Stimulated activated CD8-positive, alpha-beta memory T cell treated with anti-CD3 and anti-CD28 coated beads, Interleukin-2, amount 100 ng/mL, for 48 hours (primary cell): ENCODE measurements at regions not wholly inside any gene's neighbourhood (a gene's known extent, or its start where the extent isn't known, plus 50 kb on each side); places are given as distances from the start of the nearest gene placed in this dataset.

ENCODE experiments used
- DNase-seq, 2 donors: peaks; one replicate each; pipeline ENCODE4 v3.0.0-alpha.2; 2020; ENCODE audit warnings: low read depth in 2 of 2

DNA sequence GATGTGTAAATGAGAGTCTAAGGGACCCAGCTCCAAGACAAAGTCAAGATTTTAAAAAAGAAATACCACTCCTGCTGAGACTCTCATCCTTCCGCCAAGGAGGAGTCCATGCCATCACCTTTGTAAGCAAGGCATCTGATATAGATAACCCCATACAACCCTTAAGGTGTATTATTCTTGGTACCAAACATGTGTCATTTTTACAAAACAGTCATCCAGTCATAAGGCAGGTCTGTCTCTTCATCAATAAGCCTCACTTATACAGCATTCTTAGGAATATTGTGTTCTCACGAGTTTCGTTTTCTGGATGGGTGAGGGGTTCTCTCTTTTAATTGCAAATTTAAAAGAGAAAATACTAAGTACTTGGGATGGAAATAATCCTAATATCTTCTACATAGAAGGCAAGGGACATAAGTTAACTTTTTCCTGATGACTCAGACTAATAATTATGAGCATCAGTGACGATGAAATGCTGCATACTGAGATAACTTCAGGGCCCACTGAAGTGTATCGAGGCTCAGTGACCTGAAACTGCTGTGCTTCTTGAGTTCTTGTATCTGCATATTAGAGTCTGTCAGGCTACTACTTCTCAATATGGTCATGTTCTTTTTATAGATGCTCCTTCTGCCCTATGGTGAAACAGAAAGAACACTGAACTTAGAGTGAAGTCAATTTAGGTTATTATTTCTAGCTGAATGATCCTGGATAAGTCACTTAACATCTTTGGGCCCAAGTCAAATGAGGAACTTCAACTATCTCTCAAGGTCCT lies 166.6 kb downstream of the KLF12 start:
- DNase-seq = no peak

DNA sequence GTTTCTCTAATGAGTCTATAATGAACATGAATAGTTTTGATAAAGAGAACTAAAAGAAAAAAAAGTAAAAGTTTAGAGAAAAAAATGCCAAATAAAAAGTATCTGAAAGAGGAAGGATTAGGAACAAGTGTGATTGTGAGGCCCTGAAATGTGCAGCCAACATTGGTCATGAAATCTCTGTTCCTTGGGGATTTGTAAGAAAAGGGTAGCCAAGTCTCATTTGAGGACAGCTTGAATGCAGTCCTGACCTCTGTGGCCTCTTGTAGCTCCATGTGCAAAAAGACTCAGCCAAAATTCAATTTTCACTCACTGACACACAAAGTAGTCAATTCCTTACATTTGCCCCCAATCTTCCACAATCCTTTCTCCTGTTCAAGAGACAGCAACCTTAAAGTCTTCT lies 167.9 kb downstream of the KLF12 start:
- DNase-seq = no peak

DNA sequence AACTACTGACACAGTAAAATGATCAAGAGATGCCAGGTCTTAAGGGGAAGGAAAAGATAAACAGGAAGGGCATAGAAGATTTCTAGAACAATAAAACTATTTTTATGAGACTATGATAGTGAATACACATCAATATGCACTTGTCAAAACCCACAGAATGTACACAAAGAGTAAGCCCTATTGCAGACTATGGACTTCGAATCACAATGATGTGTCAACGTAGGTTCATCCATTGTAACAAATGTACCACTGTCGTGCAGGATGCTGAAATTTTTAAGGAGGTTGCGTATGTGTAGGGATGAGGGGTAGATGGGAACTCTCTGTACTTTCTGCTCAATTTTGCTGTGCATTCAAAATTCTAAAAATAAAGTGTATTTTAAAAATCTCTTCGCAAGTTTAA lies 171.9 kb downstream of the KLF12 start:
- DNase-seq = no peak

DNA sequence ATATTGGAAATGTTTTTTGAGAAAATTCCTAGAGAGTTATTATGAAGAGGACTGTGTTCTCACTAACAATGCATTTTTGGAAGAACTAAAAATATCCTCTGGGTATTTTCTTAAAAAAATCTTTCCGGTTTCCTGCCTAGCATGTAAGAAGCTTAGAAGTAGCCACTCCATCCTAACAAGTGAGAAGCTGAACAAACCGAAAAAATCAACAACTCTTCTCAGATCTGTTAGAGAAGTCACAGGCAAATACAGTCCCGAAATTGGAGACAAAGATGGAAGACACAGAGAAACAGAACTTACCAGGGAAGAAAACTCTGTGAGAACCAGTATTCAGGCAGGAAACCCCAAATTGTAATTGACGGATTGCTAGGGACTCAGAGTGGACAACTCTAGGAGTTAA lies 173.0 kb downstream of the KLF12 start:
- DNase-seq = no peak

DNA sequence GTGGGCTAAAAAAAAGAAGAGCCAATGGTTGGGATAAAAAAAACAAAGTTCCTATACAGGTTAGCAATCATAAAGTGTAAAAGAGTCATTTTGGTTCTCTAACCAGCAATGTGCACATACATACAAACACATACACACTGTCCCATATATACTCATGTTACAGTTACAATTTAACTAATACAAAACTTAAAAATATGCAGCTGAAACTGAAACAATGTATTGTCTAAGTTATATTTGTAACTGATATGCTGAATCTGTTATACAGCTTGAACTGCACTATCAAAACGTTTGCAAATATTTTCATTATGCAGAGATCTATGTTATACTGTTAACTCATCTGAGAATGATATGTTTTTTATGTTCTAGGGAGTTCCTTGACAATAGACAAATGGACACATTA lies 173.7 kb downstream of the KLF12 start:
- no peak for DNase-seq

DNA sequence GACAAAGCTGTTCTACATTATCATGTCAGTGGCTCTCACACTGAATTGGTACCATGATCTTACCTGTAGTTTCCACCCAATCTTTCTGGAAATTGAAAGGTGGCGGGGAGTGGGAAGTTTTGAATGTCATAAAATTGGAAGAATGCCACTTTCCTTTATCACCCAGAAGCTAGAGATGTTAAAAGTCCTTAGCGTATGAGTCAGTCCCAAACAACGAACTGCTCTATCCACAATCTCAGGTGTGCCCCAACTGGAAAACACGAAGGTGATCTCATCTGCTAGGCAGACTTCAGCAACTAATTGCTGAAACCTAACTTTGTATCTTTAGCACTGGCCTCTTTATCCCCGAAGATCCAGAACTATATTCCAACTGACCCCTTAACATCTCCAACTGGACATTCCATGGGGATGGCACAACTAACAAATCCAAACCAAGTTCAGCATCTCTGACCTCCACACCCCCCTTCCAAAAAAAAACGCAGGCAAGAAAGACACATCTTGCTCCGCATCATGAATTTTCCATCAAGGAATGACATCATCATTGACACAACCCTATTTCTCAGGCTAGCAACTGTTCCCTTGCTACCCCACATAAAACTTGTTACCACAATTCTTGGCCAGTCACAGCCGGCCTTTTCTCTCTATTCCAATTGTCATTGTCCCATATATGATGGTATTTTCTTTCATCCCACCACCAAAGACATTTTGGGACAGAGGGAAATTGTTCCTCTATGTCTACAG lies 175.4 kb downstream of the KLF12 start:
- no peak for DNase-seq

DNA sequence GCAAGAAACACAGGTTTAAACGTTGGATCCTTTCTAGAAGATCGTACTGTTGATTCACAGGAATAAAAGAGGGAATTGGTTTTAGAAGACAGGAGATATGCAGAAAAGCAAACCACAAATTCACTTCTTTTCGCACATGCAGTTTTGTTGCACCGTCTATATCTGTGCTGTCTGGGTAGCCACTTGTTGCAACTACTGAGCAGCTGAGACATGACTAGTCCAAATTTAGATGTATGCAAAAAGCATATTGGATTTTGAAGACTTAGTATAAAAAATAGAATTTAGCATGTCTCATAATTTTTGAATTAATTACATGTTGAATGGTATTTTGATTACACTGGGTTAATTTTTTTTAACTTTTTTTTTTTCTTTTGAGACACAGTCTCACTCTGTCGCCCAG lies 176.3 kb downstream of the KLF12 start:
- no peak for DNase-seq

DNA sequence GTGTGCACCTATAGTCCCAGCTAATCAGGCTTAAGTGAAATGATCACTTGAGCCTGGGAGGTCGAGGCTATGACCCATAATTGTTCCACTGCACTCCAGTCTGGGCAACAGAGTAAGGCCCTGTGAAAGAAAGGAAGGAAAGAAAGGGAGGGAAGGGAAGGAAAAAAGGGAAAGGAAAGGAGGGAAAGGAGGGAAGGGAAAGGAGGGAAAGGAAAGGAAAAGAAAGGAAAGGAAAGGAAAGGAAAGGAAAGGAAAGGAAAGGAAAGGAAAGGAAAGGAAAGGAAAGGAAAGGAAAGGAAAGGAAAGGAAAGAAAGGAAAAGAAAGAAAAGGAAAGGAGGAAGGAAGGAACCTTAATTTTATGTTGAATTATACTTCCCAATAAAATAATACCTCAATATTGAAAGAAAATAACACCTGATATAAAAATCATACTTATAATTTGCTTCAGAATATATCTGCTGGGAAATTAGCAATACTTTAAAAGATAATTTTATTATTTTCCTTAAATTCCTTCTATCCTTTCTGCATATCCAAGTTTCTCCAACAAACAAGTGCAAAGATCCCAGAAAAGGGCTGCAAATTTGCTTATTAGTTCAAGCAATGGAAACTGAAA lies 177.3 kb downstream of the KLF12 start:
- DNase-seq = no peak

DNA sequence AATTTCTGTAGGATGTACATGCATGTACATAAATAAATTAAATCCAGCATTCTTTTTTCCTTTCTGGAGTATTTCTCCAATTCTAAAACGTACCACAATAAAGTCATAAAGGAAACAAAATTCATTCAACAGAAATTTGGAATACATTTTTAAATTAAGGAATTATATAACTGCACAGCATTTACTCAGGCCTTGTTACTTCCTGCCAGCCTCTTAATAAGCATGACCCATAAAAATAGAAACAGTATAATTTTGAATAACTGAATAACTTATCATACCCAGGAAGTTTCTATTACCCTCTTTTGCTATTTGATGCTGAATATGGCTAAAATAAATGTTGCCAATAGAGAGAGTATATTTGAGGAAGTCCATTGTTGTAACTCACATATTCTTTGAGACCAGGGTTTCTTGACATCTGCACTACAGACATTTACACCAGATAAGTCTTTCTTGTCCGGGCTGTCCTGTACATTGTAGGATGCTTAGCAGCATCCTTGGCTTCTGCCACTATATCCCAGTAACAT lies 178.2 kb downstream of the KLF12 start:
- DNase-seq = no peak

DNA sequence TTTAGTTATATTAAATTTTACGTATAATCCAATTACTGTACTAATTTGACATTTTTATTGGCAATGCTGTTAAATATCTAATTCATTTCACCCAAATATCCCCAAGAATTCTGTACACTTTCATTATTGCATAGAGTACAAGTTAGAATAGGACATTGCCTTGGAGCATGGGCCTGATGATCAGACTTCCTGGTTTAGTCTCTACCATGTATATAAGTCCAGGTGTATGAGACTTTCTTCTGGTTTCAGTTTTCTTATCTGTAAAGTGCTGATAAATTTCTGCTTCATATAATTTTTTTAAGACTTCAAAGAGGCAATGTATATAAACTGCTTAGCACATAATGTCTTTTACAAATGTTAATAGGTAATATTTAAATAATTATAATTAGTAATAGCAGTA lies 179.4 kb downstream of the KLF12 start:
- no peak for DNase-seq

DNA sequence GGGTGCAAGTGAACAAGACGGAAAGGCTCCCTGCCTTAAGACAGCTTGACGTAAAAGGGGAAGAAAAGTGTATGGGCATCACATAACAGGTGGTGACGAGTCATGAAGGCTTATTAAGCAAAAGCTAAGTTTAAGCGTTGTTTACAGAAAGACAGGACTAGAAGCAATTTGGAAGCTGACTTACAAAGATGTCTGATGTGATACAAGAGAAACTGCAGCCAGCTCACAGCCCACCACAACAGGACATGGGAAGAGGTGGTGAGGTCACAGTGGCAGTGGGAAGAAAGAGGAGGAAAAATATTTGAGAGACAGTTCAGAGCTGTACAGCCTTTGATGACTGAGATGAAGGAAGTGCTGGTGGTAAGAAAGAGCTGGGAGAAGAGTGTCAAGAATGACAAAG lies 181.6 kb downstream of the KLF12 start:
- DNase-seq = no peak

DNA sequence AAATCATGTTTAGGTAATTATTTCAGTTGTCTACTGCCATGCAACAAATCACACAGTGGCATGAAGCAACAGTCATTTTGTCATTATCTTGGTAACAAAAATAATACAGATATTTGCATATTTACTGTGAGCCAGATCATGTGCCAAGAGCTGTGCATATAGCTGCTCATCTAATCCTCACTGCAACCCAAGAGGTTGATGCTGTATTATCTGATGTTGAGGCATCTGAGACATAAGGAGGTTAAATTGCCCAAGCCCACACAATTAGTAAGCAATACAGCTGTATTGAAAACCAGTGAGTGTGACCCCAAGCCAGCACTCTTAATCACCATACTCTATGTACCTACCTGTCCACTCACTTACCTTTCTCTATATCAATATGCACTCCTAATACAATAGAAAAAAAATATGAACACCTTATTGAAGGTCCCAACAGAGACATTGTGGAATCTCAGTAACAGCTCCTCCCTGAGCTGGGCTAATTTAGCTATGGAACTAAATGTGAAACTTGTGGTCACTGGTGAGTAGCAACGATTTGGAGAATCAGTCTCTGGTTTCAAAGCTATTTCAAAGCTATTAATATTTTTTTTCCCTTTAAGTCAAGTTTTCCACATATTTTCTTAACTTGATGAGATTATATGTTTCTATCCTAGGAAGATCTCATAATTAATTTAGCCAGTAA lies 185.2 kb downstream of the KLF12 start:
- no peak for DNase-seq

DNA sequence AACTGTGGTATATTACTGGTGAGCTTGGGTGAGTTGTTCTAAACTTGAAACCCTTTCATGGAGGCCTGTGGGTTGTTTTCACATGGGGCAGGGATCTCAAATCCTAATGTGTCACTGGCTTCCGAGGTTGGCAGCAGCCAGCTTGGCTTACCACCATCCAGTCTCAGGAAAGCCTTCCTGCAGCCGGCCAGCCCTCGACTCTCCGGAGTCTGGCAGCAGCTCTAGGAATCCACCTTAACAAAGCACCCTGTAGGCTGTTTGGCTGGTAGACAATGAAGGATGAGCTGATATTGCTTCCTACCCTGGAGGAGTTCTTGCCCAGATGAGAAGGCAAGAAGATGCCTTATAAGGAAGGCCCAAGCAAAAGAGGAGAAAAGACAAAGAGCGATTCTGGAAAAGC lies 188.3 kb downstream of the KLF12 start:
- DNase-seq = no peak

DNA sequence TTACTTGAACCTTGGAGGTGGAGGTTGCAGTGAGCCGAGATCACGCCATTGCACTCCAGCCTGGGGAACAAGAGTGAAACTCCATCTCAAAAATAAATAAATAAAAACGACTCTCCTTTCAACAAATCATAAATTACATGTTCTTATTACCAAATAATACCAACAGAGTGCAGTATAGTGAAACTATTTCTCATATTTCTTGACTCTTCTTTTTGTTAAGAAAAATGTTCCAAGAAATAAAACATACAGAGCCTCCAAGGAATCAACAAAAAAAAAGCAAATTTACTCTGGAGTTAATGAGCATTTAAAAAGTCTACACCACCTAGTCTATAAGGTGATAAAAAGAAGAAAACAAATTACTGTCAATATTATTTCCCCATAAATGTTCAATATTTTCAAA lies 188.8 kb downstream of the KLF12 start:
- no peak for DNase-seq

DNA sequence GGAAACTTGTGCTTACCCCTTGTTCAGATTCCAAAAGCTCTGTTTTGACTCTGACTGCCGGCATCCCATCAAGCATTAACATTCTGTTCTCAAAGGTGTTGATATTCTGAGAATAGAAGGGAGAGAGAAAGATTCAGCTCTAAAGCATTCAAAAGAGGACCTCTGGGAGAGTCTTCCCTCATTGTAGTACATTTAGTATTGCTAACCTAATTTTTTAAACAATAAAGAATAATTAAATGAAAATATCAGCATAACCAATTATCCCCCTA lies 190.3 kb downstream of the KLF12 start:
- no peak for DNase-seq

DNA sequence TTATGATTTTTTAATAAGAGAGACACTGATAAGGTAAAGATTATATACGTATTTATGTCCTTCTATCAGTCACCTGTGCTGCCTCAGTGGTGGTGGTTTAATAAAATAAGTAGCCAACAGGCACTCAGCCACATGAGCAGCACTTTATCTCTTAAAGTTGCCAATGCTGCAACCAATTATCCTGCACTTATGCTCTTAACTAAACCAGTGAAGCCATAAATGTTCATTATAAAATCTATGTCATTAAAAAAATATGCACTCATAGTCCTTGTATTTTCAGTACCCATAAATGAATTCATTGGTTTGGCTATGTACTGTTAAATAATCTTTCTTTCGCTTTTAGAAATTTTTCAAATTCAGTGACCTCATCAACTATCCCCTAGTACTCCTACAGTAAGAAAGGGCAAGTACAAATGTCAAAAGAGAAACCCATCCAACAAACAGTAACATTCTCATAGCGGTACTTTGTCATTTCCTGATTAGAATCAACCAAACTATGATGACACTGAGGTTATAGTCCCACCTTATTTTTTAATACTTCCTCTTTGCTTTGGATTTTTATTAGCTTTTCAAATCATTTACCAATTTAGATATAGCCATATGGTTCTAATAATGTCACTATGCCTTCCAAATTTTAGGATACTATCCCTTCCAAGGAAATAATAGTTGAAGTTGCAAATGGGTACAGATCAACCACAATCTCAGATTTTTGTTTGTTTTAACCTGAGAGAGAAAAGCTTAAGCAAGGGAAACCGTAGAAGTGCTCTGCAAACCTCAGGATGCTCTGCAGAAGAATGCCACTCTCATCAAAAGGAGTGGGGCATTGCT lies 190.9 kb downstream of the KLF12 start:
- DNase-seq = no peak

DNA sequence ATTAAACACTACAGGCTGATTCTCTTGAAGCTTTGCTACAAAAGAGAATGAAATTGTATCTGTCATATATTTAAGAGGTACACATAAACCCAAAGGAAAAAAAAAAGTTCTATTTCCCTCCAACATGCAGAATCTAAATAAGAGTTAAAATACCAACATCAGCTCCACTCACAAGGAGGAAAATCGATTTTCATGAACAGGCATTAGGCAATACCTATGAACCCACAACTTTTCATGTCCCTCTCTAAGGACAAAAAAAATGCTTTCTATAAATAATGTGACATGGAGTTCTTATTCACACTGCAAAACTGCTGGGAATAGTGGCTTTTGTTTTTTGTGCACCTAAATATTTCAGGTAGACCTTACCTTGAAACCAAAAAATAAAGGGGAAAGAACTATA lies 192.5 kb downstream of the KLF12 start:
- DNase-seq = no peak

DNA sequence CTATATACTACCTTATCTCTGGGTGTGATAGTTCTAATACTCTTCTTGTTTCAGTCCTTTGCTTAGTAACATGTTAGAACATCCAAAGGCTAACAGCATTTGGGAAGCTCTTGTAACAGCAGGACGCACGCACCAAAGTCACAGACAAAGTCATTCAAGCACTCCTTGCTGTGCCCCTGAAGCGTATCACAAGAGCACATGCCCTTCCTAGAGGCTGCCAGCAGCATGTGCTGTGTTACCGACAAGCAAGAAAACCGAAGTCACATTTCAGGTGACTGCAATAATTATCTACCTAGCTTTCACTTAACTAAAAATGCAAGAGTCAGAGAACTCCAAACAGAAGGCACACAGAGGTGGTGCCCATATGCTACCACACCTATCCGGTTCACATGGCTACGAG lies 194.1 kb downstream of the KLF12 start:
- no peak for DNase-seq

DNA sequence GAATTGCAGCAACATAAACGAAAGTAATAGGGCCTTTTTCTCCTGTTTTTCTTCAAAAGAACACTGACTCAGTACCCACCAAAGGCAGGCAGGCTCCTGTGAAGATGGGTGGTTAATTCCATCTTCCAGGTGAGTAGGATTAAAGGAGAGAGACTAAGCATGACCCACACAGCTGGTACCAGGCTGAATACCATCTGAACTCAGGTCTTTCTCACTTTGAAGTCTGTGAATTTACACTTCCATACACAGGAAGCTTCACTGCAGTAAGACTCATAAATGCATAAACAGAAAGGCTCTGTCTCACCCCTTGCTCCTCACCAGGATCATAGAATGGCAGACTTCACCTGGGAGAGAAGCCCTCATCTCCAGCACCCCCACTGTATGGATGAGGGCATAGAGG lies 194.6 kb downstream of the KLF12 start:
- no peak for DNase-seq

DNA sequence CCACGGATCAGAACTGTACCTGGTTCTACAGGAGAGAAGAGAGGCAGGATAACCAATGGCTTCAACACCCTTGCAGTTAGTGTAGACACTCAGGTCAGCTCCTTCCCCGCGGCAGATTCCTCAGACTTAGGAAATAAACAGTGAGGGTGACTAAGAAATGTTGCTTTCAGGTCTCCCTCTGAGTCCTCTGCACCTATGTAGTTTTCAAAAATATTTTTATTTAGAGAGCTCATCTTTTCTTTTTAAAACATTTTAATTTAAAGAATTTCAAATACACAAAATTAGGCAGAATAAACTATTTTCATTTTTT lies 195.2 kb downstream of the KLF12 start:
- no peak for DNase-seq

DNA sequence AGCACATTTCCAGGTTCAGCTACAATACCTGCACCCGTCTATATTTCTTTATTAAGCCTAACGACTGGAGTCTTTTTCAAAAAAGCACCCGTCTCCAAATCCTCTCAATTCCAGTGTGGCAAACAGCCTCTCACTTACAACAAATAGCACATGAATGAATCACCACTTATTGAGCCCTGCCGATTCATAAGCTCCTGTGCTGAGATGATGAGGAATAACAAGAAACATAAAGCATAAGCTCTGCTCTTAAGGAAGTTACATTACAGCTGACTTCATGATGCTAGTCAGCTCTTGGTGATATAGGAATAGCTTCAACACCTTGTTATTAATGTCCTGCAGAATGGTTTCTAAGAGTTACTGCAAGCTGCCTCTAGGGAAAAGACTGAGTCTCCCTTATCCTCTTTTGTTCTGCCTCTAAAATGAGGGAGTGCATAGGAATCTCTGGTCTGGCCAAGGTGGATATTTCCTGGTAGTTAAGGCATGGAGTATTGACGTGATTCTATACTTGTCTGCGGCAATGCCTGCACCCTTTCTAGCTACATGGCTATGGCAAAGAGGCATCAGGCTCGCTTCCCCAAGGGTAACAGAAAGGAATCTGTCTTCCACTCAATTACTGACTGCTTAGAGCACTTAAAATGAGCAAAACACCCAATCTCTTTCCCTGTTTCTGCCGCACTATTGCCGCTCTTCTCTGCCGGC lies 195.7 kb downstream of the KLF12 start:
- DNase-seq = no peak
